NCI-H226 (cell line): ENCODE measurements at regions not wholly inside any gene's neighbourhood (a gene's known extent, or its start where the extent isn't known, plus 50 kb on each side); places are given as distances from the start of the nearest gene placed in this dataset.
A peak's percentile ranks its signal among the peaks of the same experiment; 100 is the strongest.
"Not testable (repeated sequence)": the region's sequence is repeated elsewhere in the genome, so short reads cannot be mapped to it uniquely, and the experiment has no call there.

Experiments used
- DNase-seq: peaks from one replicate; pipeline ENCODE4 v3.0.0-alpha.2; 2015

GRCh38 chr1:121519042-121519755 is 334.4 kb downstream of the SRGAP2C start:
- peak; percentile 80 for DNase-seq

GRCh38 chr1:121519756-121520286 is 335.0 kb downstream of the SRGAP2C start:
- not testable (repeated sequence) for DNase-seq

- no peak for DNase-seq
Measured at GRCh38 chr1:121522061-121522759, 337.4 kb downstream of the SRGAP2C start.

- DNase-seq: not testable (repeated sequence)
Measured at GRCh38 chr1:121523112-121523511, 338.3 kb downstream of the SRGAP2C start.

- DNase-seq: no peak
Measured at GRCh38 chr1:121525355-121525754, 340.6 kb downstream of the SRGAP2C start.

- not testable (repeated sequence) for DNase-seq
Measured at GRCh38 chr1:121528958-121529357, 344.2 kb downstream of the SRGAP2C start.

GRCh38 chr1:121530026-121530425 is 345.3 kb downstream of the SRGAP2C start:
- not testable (repeated sequence) for DNase-seq

- DNase-seq: not testable (repeated sequence)
Measured at GRCh38 chr1:121531747-121532146, 347.0 kb downstream of the SRGAP2C start.

- DNase-seq: not testable (repeated sequence)
Measured at GRCh38 chr1:121538148-121538547, 353.4 kb downstream of the SRGAP2C start.

GRCh38 chr1:121538943-121539575 is 354.3 kb downstream of the SRGAP2C start:
- DNase-seq: peak; percentile 47

GRCh38 chr1:121543988-121544387 is 359.2 kb downstream of the SRGAP2C start:
- DNase-seq: not testable (repeated sequence)

GRCh38 chr1:121544500-121544899 is 359.7 kb downstream of the SRGAP2C start:
- no peak for DNase-seq

GRCh38 chr1:121545899-121546298 is 361.1 kb downstream of the SRGAP2C start:
- DNase-seq: not testable (repeated sequence)

GRCh38 chr1:121546830-121547591 is 362.2 kb downstream of the SRGAP2C start:
- peak; percentile 89 for DNase-seq

- DNase-seq: not testable (repeated sequence)
Measured at GRCh38 chr1:121547726-121548125, 363.0 kb downstream of the SRGAP2C start.

- DNase-seq: not testable (repeated sequence)
Measured at GRCh38 chr1:121550817-121551216, 366.0 kb downstream of the SRGAP2C start.

GRCh38 chr1:121551491-121551890 is 366.7 kb downstream of the SRGAP2C start:
- DNase-seq: not testable (repeated sequence)

- not testable (repeated sequence) for DNase-seq
Measured at GRCh38 chr1:121556560-121556959, 371.8 kb downstream of the SRGAP2C start.

- not testable (repeated sequence) for DNase-seq
Measured at GRCh38 chr1:121558034-121558433, 373.3 kb downstream of the SRGAP2C start.

- DNase-seq: peak; percentile 80
Measured at GRCh38 chr1:121558514-121558913, 373.7 kb downstream of the SRGAP2C start.

- no peak for DNase-seq
Measured at GRCh38 chr1:121566346-121566745, 381.6 kb downstream of the SRGAP2C start.

GRCh38 chr1:121569428-121569827 is 384.7 kb downstream of the SRGAP2C start:
- no peak for DNase-seq
